Loucy (cell line): ENCODE measurements at regions not wholly inside any gene's neighbourhood (a gene's known extent, or its start where the extent isn't known, plus 50 kb on each side); places are given as distances from the start of the nearest gene placed in this dataset.

Source experiments
- H2AFZ ChIP-seq: fragments of 200-600 bp; sonication (generic); 2 replicates; pipeline ENCODE4 v1.6.0; 2016; ENCODE audit warnings: antibody characterized with exemption, mild to moderate bottlenecking, low read length, moderate library complexity
- H3F3A ChIP-seq: fragments of 200-600 bp; 2 replicates; pipeline ENCODE4 v1.6.0; 2016; ENCODE audit warnings: antibody characterized with exemption, low read depth, mild to moderate bottlenecking
- H3K27me3 ChIP-seq: fragments of 200-600 bp; sonication (generic); 2 replicates; pipeline ENCODE4 v1.6.1; 2014; ENCODE audit warnings: low read length, mild to moderate bottlenecking; ENCODE audit not compliant: insufficient read depth, poor library complexity, severe bottlenecking
- H3K36me3 ChIP-seq: fragments of 200-600 bp; sonication (generic); 2 replicates; pipeline ENCODE4 v1.6.1; 2016; ENCODE audit warnings: low read length; ENCODE audit not compliant: insufficient read depth
- H3K4me1 ChIP-seq: fragments of 200-600 bp; sonication (generic); 2 replicates; pipeline ENCODE4 v1.5.1; 2014; ENCODE audit warnings: low read length, mild to moderate bottlenecking; ENCODE audit not compliant: insufficient read depth, poor library complexity, severe bottlenecking
- H3K4me2 ChIP-seq: fragments of 200-600 bp; sonication (generic); 2 replicates; pipeline ENCODE4 v1.6.0; 2014; ENCODE audit warnings: antibody characterized with exemption, low read length, low read depth, mild to moderate bottlenecking; ENCODE audit not compliant: poor library complexity, severe bottlenecking
- H3K4me3 ChIP-seq: fragments of 200-600 bp; sonication (generic); 2 replicates; pipeline ENCODE4 v1.5.1; 2014; ENCODE audit warnings: low read length, mild to moderate bottlenecking, mixed read lengths; ENCODE audit not compliant: poor library complexity, severe bottlenecking
- H3K79me2 ChIP-seq: fragments of 200-600 bp; sonication (generic); 2 replicates; pipeline ENCODE4 v1.6.1; 2014; ENCODE audit warnings: low read length; ENCODE audit not compliant: insufficient read depth
- H3K9ac ChIP-seq: fragments of 200-600 bp; sonication (generic); 2 replicates; pipeline ENCODE4 v1.6.0; 2014; ENCODE audit warnings: mild to moderate bottlenecking, low read depth, low read length, moderate library complexity; ENCODE audit not compliant: poor library complexity, severe bottlenecking
- H3K9me2 ChIP-seq: fragments of 200-600 bp; sonication (generic); replicated peaks from 2 replicates; pipeline ENCODE4 v1.6.1; 2016; ENCODE audit warnings: low read depth, low read length, mixed read lengths
- H3K9me3 ChIP-seq: fragments of 200-600 bp; sonication (generic); 2 replicates; pipeline ENCODE4 v1.6.1; 2014; ENCODE audit warnings: mild to moderate bottlenecking, antibody characterized with exemption, low read length, low read depth; ENCODE audit not compliant: insufficient read depth
- H4K20me1 ChIP-seq: fragments of 200-600 bp; sonication (generic); 2 replicates; pipeline ENCODE4 v1.6.0; 2014; ENCODE audit warnings: antibody characterized with exemption, low read length, mild to moderate bottlenecking; ENCODE audit not compliant: insufficient read depth, poor library complexity, severe bottlenecking
- CTCF ChIP-seq: fragments of 200-600 bp; sonication (generic); conservative IDR thresholded peaks from 2 replicates; pipeline ENCODE4 v1.5.1; 2014; ENCODE audit warnings: mild to moderate bottlenecking, antibody characterized with exemption, low read length
- EZH2phosphoT487 ChIP-seq: fragments of 200-600 bp; IDR thresholded peaks from 2 replicates; pipeline ENCODE4 v1.6.1; 2018; ENCODE audit warnings: antibody characterized with exemption, mild to moderate bottlenecking, moderate library complexity, borderline replicate concordance

GRCh38 chr2:138296365-138296764, 205.2 kb upstream of the SPOPL start:
- Histone ChIP-seq H3F3A (no peaks in the 10 kb centered on the region), H3K4me1 (no peaks in the 10 kb centered on the region), H3K9me2 (no peaks in the 10 kb centered on the region), H3K79me2 (no peaks in the 10 kb centered on the region), H3K36me3 (no peaks in the 10 kb centered on the region), H4K20me1 (no peaks in the 10 kb centered on the region), H2AFZ (no peak overlapping the region), H3K9me3 (0 out of 2 replicates have a peak, but pooled peaks cover 4% of the 10 kb centered on the region), H3K27me3 (no peaks in the 10 kb centered on the region), H3K4me2 (no peak overlapping the region), H3K4me3 (no peak overlapping the region), H3K9ac (no peak overlapping the region)
- TF ChIP-seq CTCF, result no peak
- TF ChIP-seq EZH2phosphoT487, result no peak

GRCh38 chr2:138298120-138298814, 203.3 kb upstream of the SPOPL start:
- TF ChIP-seq CTCF, result no peak
- no peak for TF ChIP-seq EZH2phosphoT487
- H3K9me3 ChIP-seq, result 0 out of 2 replicates have a peak, but pooled peaks cover 4% of the 10 kb centered on the region
- H3K4me1 ChIP-seq, result no peaks in the 10 kb centered on the region
- no peaks in the 10 kb centered on the region for H3K27me3 ChIP-seq
- no peak overlapping the region for H2AFZ ChIP-seq
- no peaks in the 10 kb centered on the region for H3K79me2 ChIP-seq
- no peaks in the 10 kb centered on the region for H3K9me2 ChIP-seq
- H3K9ac ChIP-seq, result no peak overlapping the region
- H4K20me1 ChIP-seq, result no peaks in the 10 kb centered on the region
- no peaks in the 10 kb centered on the region for H3F3A ChIP-seq
- no peak overlapping the region for H3K4me3 ChIP-seq
- no peak overlapping the region for H3K4me2 ChIP-seq
- no peaks in the 10 kb centered on the region for H3K36me3 ChIP-seq

- Histone ChIP-seq H3F3A (no peaks in the 10 kb centered on the region), H3K79me2 (no peaks in the 10 kb centered on the region), H3K27me3 (no peaks in the 10 kb centered on the region), H3K4me1 (no peaks in the 10 kb centered on the region), H2AFZ (no peak overlapping the region), H4K20me1 (no peaks in the 10 kb centered on the region), H3K9me3 (0 out of 2 replicates have a peak, but pooled peaks cover 4% of the 10 kb centered on the region), H3K4me3 (no peak overlapping the region), H3K4me2 (no peak overlapping the region), H3K9me2 (no peaks in the 10 kb centered on the region), H3K36me3 (no peaks in the 10 kb centered on the region), H3K9ac (no peak overlapping the region)
- TF ChIP-seq EZH2phosphoT487, result no peak
- no peak for TF ChIP-seq CTCF
Observed at GRCh38 chr2:138298900-138299299, 202.7 kb upstream of the SPOPL start.
